ENCODE measurements at regions not wholly inside any gene's neighbourhood (a gene's known extent, or its start where the extent isn't known, plus 50 kb on each side); places are given as distances from the start of the nearest gene placed in this dataset.

- no peak overlapping the region for H4K5ac ChIP-seq (ENCODE audit: insufficient read length, low read depth, low read length)
- no peak overlapping the region for H2BK5ac ChIP-seq (ENCODE audit: insufficient read length, low read length)
- H3K4ac ChIP-seq (ENCODE audit: low read depth, low read length) = no peak overlapping the region
- no peak for DNase-seq
- H3K27me3 ChIP-seq (ENCODE audit: insufficient read depth, low read length) = no peaks in the 10 kb centered on the region
- no peak overlapping the region for H3K4me2 ChIP-seq (ENCODE audit: insufficient read depth, insufficient read length, low read length)
- Mint-ChIP-seq H3K27ac (peak overlapping the region in 1 of 3 experiments; percentile 12; a peak in 1 of 7 replicates), H3K9me3 (no peaks in the 10 kb centered on the region), H3K4me3 (no peak overlapping the region), H3K36me3 (ENCODE audit: insufficient read depth in 1 of 3, low read depth in 3 of 3) (no peaks in the 10 kb centered on the region), H3K4me1 (peaks cover 10 to 13% of the 10 kb centered on the region in 2 experiments), H3K27me3 (ENCODE audit: low read depth) (no peaks in the 10 kb centered on the region; the same call in 1 of the 2 replicates)
- H2BK15ac ChIP-seq (ENCODE audit: low read depth, low read length) = no peak overlapping the region
- no peaks in the 10 kb centered on the region for H3K9me3 ChIP-seq (ENCODE audit: control insufficient read depth, low read depth, low read length)
- H2AK5ac ChIP-seq (ENCODE audit: insufficient read length, low read length) = no peak overlapping the region
- H2AFZ ChIP-seq (ENCODE audit: low read length) = no peak overlapping the region
- no peak overlapping the region for H3K56ac ChIP-seq (ENCODE audit: insufficient read length, low read depth, low read length)
- H3K23ac ChIP-seq (ENCODE audit: insufficient read length, low read depth, low read length) = no peak overlapping the region
- no peak overlapping the region for H3K27ac ChIP-seq (ENCODE audit: insufficient read length, low read depth, low read length)
- H3K79me2 ChIP-seq (ENCODE audit: insufficient read depth, low read length) = no peaks in the 10 kb centered on the region; the same call in 1 of the 2 replicates
- no peak overlapping the region for H2BK12ac ChIP-seq (ENCODE audit: insufficient read length, low read depth, low read length)
- no peak overlapping the region for H3K9ac ChIP-seq (ENCODE audit: extremely low read depth, insufficient read length, low read length)
- TF ChIP-seq CTCF (conservative IDR thresholded peaks at IDR 0.05) = no peak
- no peak overlapping the region for H4K91ac ChIP-seq (ENCODE audit: insufficient read length, low read depth, low read length)
- H3K4me1 ChIP-seq (ENCODE audit: insufficient read depth, low read length) = no peaks in the 10 kb centered on the region
- H3K18ac ChIP-seq (ENCODE audit: insufficient read length, low read depth, low read length) = no peak overlapping the region
- no peak overlapping the region for H2BK120ac ChIP-seq (ENCODE audit: low read depth, low read length, poor library complexity, severe bottlenecking)
- no peaks in the 10 kb centered on the region for H3K23me2 ChIP-seq (ENCODE audit: insufficient read length, low read depth, low read length, poor library complexity, severe bottlenecking)
- H3K79me1 ChIP-seq (ENCODE audit: insufficient read depth, low read depth, low read length, poor library complexity, severe bottlenecking) = no peaks in the 10 kb centered on the region
- no peak overlapping the region for H3K14ac ChIP-seq (ENCODE audit: insufficient read depth, low read length)
- no CpG with 5 or more reads among the region's 5 CpGs for WGBS (ENCODE audit: extremely low coverage, insufficient read length, low lambda C conversion rate)
- H2BK20ac ChIP-seq (ENCODE audit: low read depth, low read length, poor library complexity, severe bottlenecking) = no peak overlapping the region
- no peak overlapping the region for H4K8ac ChIP-seq (replicated peaks; ENCODE audit: insufficient read length, low read depth, low read length)
- no peak overlapping the region for H3T11ph ChIP-seq (ENCODE audit: low read length)
- H4K20me1 ChIP-seq (ENCODE audit: control insufficient read depth, insufficient read depth, insufficient read length) = no peaks in the 10 kb centered on the region
Measured at GRCh38 chr6:163776196-163776905, 361.8 kb downstream of the QKI start.

Data from H9 (cell line).